22Rv1 (cell line): ENCODE measurements at regions not wholly inside any gene's neighbourhood (a gene's known extent, or its start where the extent isn't known, plus 50 kb on each side); places are given as distances from the start of the nearest gene placed in this dataset.

ENCODE experiments used
- H3K27ac ChIP-seq: fragments of 450-650 bp; 2 replicates; pipeline ENCODE4 v1.5.1; 2017
- ZFX ChIP-seq: fragments of 450-650 bp; IDR thresholded peaks from 2 replicates; pipeline ENCODE4 v1.6.1; 2017; ENCODE audit warnings: antibody characterized with exemption, borderline replicate concordance
- TF ChIP-seq, protein P1 (sequence below): fragments of 450-650 bp; IDR thresholded peaks from 2 replicates; pipeline ENCODE4 v1.5.1; 2017; ENCODE audit warnings: mild to moderate bottlenecking

DNA sequence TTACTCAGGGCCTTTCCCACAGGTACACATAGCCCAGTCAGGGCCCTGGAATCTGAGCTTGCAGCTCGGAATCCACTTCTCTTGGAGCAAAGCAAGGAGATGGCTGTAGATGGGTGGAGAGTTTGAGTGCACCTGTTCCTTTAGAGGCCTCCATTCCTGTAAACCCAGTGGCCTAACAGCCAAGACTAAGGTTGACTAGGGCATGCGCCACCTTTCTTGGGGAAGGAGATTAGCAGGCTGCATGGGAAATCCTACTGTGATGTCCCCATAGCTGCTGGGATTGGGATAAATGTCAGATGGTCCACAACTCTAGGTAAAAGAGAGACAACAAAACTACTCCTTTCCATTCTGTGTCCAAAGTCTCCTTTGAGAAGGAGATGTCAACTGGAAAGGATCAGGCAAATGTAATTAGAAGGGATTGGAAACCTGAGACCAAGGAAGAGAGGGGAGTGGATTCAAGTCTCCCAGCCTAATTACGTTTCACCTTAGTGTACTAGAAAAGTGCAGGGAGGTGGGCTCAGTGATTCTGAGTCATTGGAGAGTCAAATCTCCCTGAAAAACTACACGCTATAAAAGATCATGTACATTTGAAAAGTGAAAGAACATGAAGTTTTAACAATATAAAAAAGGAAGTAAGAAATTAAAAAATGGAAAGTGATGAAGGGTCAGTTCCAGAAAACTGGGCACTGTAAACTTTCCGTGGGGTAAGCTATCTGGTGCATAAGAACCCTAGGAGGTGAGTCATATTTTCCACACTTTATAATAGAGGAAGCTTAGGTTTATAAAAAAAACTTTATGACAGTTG is 104.2 kb downstream of the SEC61B start:
- H3K27ac ChIP-seq: no peak overlapping the region
- no peak for TF ChIP-seq ZFX
- TF ChIP-seq, protein P1, sequence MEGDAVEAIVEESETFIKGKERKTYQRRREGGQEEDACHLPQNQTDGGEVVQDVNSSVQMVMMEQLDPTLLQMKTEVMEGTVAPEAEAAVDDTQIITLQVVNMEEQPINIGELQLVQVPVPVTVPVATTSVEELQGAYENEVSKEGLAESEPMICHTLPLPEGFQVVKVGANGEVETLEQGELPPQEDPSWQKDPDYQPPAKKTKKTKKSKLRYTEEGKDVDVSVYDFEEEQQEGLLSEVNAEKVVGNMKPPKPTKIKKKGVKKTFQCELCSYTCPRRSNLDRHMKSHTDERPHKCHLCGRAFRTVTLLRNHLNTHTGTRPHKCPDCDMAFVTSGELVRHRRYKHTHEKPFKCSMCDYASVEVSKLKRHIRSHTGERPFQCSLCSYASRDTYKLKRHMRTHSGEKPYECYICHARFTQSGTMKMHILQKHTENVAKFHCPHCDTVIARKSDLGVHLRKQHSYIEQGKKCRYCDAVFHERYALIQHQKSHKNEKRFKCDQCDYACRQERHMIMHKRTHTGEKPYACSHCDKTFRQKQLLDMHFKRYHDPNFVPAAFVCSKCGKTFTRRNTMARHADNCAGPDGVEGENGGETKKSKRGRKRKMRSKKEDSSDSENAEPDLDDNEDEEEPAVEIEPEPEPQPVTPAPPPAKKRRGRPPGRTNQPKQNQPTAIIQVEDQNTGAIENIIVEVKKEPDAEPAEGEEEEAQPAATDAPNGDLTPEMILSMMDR: no peak

DNA sequence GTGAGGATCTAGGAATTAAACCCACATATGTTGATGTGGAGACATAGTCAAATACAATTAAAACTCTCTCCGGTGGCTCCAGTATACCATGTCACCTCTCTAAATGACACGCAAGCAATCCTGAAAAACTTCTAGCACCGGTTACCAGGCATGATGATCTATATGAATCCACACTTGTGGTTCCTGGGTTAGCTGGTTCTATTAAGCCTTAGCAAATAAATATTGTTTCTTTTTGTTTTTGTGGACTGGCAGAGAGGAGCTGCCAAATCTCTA is 104.8 kb downstream of the SEC61B start:
- no peak overlapping the region for H3K27ac ChIP-seq
- no peak for TF ChIP-seq ZFX
- TF ChIP-seq, protein P1: no peak

DNA sequence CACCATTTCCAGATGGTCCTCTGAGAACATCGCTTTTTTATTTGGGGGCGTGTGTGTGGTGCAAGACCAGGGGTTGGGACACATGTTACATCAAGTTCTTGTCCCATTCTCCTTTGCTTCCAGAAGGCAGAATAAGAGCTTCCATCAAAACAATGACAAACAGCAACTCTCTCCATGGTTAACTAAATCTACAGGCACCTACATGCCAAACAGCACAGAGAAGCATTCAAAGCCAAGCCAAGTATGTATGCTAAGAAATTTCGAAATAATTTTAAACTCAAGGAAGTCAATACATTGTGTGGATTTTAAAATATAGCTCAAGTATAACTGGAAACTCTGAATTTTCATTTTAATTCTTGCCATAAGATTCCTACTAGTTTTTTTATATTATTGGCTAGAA is 105.6 kb downstream of the SEC61B start:
- H3K27ac ChIP-seq: no peak overlapping the region
- no peak for TF ChIP-seq ZFX
- TF ChIP-seq, protein P1: no peak

DNA sequence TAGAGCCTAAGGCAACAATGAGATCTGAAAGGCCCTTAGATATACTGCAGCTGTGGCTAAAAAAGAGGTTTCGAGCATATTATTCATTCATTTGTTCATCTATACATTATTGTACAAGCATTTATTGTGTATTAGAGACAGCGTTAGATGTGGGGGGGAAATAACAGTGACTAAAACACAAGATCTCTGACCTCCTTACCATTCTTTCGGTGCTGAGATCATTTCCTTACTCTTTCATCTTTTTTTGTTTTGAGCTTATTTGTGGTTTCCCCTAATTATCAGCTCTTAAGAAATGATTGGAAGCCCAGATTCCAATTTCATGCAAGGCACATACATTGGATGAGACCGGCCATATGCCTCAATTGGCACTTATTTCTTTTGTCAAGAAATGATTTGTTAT is 113.2 kb downstream of the SEC61B start:
- TF ChIP-seq, protein P1: no peak
- TF ChIP-seq ZFX: no peak
- no peak overlapping the region for H3K27ac ChIP-seq

DNA sequence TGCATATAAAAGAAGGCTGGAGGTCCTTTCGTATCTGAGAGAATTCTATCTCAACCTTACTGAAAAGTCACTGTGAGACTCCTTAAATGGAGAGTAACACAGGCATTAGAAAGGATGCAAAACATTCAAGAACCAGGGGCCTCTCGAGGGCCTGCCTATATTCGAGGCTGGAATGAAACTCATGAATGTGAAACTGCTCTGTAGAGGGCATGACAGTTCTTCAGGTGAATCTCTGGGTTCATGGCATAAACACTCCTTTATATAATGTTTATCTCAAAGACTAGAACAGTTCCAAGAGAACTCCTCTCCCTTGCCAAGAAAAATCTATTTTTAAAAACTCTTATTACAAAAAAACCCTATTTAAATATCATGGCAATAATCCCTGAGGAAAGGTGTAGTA is 113.9 kb downstream of the SEC61B start:
- TF ChIP-seq, protein P1: no peak
- no peak for TF ChIP-seq ZFX
- H3K27ac ChIP-seq: no peak overlapping the region

DNA sequence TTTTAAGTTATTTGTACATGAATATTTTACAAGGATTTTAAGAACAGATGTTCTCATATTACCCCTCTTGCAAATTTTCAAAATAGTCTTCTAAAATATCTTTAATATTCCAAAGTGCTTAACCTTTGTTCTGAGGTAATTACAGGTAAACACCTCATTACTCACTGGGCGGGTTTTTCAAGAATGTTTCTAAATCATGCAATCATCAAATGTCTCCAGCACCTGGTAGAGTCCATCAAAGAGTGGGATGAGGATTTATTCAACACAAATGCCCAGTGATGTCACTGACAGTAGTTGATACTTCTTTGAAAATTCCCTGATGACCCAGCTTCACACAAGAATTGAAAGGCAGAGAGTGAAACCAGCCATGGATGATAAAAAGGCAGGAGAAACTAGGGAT is 114.4 kb downstream of the SEC61B start:
- no peak for TF ChIP-seq ZFX
- TF ChIP-seq, protein P1: no peak
- no peak overlapping the region for H3K27ac ChIP-seq

DNA sequence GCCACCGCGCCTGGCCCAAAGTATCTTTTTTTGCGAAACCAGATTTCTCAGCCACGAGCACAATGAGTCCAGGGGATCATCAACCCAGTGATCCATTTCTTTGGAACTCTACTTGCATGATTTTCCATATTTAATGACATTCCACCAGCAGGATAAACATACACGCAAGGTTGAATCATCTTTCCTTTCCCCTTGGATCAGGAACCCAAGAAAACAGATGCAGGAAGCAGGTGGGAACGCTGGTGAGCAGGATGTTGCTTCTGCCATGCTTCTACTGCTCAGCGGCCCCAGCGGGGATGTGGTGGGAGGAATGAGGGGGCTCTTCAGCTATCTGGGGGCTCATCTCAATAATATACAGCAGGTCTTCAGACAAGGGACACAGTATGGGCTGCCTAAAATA is 118.2 kb downstream of the SEC61B start:
- TF ChIP-seq ZFX: no peak
- TF ChIP-seq, protein P1: no peak
- H3K27ac ChIP-seq: no peak overlapping the region
